NCI-H1092 treated with DMSO at 0.1 percent for 48 hours (cell line): ENCODE measurements at regions not wholly inside any gene's neighbourhood (a gene's known extent, or its start where the extent isn't known, plus 50 kb on each side); places are given as distances from the start of the nearest gene placed in this dataset.

ENCODE experiments used
- DNase-seq: peaks from one replicate; lab custom pipeline; 2025; lab: John Stamatoyannopoulos, UW

- DNase-seq: no peak
Measured at GRCh38 chr5:60184606-60185005, 291.1 kb upstream of the PDE4D start.

GRCh38 chr5:60183881-60184280, 290.4 kb upstream of the PDE4D start:
- no peak for DNase-seq

DNA sequence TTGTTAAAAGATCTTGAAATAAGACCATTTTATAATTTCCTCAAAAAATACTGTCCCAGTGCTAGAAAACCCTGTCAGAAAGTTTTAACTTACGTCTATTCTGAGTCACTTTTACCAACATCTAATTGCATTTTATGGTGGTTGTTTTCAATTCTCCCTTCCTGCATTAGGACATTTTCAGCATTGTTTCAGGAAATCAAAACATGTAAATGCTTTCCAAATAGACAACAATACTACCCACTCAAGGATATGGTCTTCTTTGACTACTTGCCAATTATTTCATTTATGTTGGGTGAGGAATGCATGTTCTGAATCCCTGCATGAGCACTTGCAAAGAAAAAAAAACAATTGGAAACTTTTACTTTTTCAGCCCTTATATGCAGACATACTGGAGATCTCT, 284.6 kb upstream of the PDE4D start:
- DNase-seq: no peak

- DNase-seq: no peak
Measured at GRCh38 chr5:60177596-60177995, 284.1 kb upstream of the PDE4D start.

- DNase-seq: no peak
Measured at GRCh38 chr5:60173667-60174066, 280.1 kb upstream of the PDE4D start.

- DNase-seq: no peak
Measured at GRCh38 chr5:60163762-60164161, 270.2 kb upstream of the PDE4D start.

DNA sequence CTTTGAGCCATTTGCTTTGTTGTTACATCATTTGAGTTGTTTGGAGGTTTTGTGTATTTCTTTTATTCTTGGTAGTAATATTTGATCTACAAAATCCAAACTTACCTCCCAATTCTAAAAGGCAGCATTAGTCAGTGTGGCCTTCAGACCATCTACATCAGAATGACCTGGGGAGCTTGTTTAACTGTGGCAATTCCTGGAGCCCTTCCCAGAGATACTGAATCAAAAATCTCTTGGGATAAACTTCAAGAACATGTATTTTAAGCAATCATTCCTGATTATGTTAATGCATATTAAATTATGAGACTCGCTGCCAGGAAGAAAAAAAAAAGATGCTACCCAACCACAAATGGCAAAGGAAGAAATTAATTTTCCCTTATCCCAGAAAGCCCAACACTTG, 268.9 kb upstream of the PDE4D start:
- DNase-seq: no peak

DNA sequence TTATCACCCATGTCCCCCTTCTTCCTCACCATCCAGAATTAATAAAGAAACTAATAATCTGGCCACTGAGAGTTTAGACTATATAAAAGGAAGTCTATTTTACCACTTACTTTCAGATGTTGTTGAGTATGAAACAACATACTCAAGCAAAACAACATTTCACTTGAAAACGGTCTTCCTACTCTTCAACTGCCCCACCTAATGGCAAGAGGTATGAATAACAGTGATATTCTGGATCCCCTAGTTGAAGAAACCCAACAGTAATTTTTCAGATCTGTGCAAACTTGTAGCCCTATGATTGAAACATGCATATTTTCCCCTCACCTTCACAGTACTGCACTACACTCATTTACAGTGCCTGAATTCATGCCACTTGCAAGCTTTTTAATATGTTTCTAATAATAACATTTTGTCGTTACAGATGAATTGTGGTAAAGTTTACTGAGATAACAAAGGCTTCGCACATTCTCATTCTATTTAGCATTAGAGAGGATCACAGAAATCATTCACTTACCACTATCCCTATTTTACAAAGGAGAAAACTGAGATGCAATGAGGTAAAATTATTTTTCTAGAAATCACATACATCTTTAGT, 267.9 kb upstream of the PDE4D start:
- DNase-seq: peak; percentile 4

- DNase-seq: no peak
Measured at GRCh38 chr5:60149081-60149480, 255.6 kb upstream of the PDE4D start.

DNA sequence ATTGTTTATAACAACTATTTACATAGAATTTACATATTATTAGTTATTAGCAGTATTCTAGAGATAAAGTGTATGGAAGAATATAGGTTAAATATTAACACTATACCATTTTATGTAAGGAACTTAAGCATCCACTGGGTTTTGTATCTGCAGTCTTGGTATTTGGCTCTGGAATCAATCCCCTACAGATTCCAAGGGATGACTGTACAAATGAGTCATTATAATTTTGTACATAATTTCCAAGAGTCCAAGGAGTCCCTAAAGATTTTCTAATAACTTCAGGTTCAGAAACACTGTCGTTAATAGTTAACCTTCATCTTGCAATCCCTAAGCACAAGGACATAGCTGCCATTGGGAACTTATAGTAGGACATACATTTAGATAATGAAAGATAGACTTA, 254.8 kb upstream of the PDE4D start:
- DNase-seq: no peak

DNA sequence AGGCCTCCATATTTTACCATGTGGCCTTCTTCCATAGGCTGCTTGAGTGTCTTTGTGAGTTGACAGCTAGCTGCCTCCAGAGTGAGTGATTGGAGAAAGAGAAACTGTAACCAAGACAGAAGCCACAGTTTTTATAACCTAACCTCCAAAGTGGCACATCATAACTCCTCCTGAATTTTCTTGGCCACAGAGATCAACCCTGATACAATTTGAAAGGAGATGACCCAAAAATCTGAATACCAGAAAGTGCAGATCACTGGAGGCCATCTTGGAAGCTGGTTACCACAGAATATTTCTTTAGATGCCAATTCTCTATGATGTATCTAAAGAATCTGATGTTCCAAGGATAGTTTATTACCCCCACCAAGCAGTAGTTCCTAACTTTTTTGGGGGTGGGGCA, 254.3 kb upstream of the PDE4D start:
- DNase-seq: no peak

GRCh38 chr5:60143942-60144549, 250.5 kb upstream of the PDE4D start:
- no peak for DNase-seq

- DNase-seq: no peak
Measured at GRCh38 chr5:60141119-60141518, 247.6 kb upstream of the PDE4D start.

- no peak for DNase-seq
Measured at GRCh38 chr5:60136841-60137240, 243.3 kb upstream of the PDE4D start.

DNA sequence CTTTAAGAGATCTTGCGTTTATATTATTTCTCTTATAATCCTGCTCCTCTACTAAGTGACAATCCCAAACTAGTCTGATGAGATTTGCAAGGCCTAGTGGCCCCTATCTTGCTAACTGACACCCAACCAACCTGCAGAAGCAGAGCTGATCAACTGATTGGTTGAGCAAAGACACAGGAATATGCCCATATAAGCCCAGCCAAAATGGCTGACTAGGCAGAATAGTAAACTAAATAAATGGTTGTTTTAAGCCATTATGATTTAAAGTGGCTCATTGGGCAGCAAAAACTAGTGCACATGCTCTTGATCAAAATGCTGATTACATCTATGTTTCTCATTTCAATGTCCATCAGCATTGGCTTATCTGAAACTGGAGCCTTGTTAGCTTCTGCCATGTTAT, 238.0 kb upstream of the PDE4D start:
- no peak for DNase-seq

DNA sequence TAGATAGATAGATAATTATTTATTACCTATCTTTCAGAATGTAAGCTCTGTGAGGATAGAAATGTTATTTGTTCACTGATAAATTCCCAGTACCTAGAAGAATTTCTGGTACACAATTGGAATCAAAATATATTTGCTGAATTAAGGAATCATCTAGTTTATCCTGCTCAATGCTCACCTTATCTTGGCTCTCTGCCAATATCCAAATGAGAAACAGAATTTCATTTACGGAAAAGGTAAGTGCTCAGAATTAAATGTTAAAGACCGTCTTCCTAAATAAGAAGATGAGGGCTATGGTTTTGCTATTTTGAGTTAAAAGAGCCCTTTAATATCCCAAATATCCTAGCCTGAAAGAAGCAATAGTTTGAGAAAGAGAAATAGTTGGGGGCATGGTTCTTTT, 232.1 kb upstream of the PDE4D start:
- DNase-seq: no peak

GRCh38 chr5:60102961-60103693, 209.6 kb upstream of the PDE4D start:
- no peak for DNase-seq

DNA sequence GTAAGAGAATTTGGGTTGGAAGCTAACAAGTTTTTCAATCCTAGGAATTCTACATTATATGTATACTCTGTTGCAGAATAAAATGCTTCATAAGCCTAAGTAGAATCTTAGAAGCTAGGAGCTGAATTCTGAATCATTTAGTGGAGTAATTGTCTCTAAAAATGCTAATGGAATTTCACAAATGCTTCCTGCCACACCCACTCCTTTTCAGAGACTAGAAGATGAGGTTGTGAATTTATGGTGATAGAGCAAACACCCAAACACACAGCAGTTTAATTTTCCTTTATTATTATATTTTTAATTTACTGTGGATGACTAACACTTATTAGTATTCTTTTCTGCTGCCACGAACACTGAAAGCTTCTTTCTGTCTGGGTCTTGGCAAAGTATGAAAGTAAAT, 208.0 kb upstream of the PDE4D start:
- DNase-seq: no peak

DNA sequence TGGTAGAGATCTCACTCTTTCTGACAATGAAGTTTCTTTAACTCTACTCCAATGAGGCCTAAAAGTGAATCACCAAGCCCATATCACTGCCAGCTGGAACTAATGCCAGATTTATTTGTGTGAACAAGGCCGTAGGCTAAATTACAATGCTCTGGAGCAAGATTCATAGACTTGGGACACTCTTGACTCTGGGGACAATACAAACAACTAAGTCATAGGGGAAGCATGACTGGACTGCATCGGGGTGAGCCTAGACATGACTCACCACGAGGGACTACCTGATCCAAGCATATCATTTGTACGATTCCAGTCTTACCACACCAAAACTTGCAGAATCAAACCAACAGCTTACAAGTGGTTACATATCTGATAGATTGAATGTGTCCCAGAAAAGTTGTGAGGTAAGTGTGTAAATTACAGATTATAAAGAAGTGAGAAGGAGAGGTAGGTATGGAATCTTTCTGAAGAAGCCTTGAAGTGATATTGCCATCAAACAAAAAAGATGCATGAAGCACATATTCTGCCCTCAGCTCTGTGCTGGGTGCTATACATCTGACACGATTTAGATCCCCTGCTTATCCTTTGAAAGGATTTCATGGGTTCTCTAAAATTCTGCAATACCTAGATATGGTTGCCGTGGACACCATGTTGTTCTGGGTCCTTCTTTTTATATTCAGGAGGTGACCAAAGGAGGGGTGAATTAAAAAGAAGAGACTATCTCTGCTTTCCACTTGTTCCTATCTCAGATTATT, 199.3 kb upstream of the PDE4D start:
- no peak for DNase-seq

- DNase-seq: no peak
Measured at GRCh38 chr5:60086583-60086982, 193.1 kb upstream of the PDE4D start.

DNA sequence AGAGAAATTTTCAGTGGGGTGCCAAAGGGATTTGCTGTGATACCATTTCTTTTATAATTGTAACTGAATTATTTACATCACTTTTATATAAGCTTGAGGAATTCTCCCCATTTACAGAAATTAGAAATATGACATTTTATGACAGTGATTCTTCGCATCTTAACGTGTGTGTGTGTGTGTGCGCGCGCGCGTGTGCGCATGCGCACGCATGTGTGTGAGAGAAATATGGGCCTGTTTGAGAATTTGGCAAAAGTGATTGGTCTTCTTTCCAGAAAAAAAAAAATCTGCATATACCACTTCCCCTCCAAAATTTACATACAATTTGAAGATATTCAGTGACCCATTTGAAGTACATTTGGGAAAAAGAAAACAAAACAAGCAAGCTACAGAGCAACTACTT, 190.7 kb upstream of the PDE4D start:
- DNase-seq: no peak

- no peak for DNase-seq
Measured at GRCh38 chr5:60077292-60077691, 183.8 kb upstream of the PDE4D start.

GRCh38 chr5:60076746-60077145, 183.2 kb upstream of the PDE4D start:
- DNase-seq: no peak
